Right atrium auricular region (tissue), 2 donors: ENCODE measurements at regions not wholly inside any gene's neighbourhood (a gene's known extent, or its start where the extent isn't known, plus 50 kb on each side); places are given as distances from the start of the nearest gene placed in this dataset.

Experiments
- DNase-seq: peaks from one replicate; pipeline ENCODE4 v3.0.0-alpha.2; 2019; ENCODE audit warnings: low spot score
- H3K27ac ChIP-seq, 2 donors: fragments of 200-600 bp; sonication (generic); 1 replicate in 1 of 2; 2 replicates in 1 of 2; pipeline ENCODE4 v1.5.1; 2016 to 2019
- H3K27me3 ChIP-seq, 2 donors: fragments of 200-600 bp; sonication (generic); one replicate each; pipeline versions ENCODE4 v1.5.1 to v1.6.0; 2017 to 2019
- H3K36me3 ChIP-seq: fragments of 200-600 bp; sonication (generic); one replicate; pipeline ENCODE4 v1.5.1; 2016
- H3K4me1 ChIP-seq, 2 donors: fragments of 200-600 bp; sonication (generic); one replicate each; pipeline versions ENCODE4 v1.5.1 to v1.6.0; 2017 to 2019
- H3K4me3 ChIP-seq, 2 donors: fragments of 200-600 bp; sonication (generic); 1 replicate in 1 of 2; 2 replicates in 1 of 2; pipeline ENCODE4 v1.5.1; 2017 to 2019; ENCODE audit warnings: mild to moderate bottlenecking in 1 of 2, moderate library complexity in 1 of 2
- H3K9me3 ChIP-seq, 2 donors: fragments of 200-600 bp; sonication (generic); one replicate each; pipeline ENCODE4 v1.5.1; 2019
- CTCF ChIP-seq, 2 donors: fragments of 200-600 bp; sonication (generic); IDR thresholded peaks; one replicate each; pipeline ENCODE4 v1.5.1; 2019; ENCODE audit warnings: antibody characterized with exemption in 2 of 2

- H3K4me3 ChIP-seq = no peak overlapping the region
- no peak overlapping the region for H3K27ac ChIP-seq
- H3K36me3 ChIP-seq = no peaks in the 10 kb centered on the region
- H3K27me3 ChIP-seq = no peaks in the 10 kb centered on the region
- peaks cover 0 to 6% of the 10 kb centered on the region in 2 donors for H3K4me1 ChIP-seq
- DNase-seq = no peak
- H3K9me3 ChIP-seq = peaks cover 0 to 8% of the 10 kb centered on the region in 2 donors
- TF ChIP-seq CTCF (IDR thresholded peaks at IDR 0.05) = no peak
Measured at GRCh38 chr4:4599481-4600275, 57.8 kb upstream of the STX18 start.

- no peak for DNase-seq
- Histone ChIP-seq H3K9me3 (peaks cover 0 to 9% of the 10 kb centered on the region in 2 donors), H3K4me3 (no peak overlapping the region), H3K36me3 (no peaks in the 10 kb centered on the region), H3K27me3 (no peaks in the 10 kb centered on the region), H3K4me1 (peaks cover 0 to 6% of the 10 kb centered on the region in 2 donors), H3K27ac (no peak overlapping the region)
- no peak for TF ChIP-seq CTCF (IDR thresholded peaks at IDR 0.05)
Measured at GRCh38 chr4:4598851-4599411, 57.1 kb upstream of the STX18 start.

- DNase-seq = no peak
- peaks cover 0 to 9% of the 10 kb centered on the region in 2 donors for H3K9me3 ChIP-seq
- H3K4me3 ChIP-seq = no peak overlapping the region
- TF ChIP-seq CTCF (IDR thresholded peaks at IDR 0.05) = no peak
- no peak overlapping the region for H3K27ac ChIP-seq
- no peaks in the 10 kb centered on the region for H3K4me1 ChIP-seq
- no peaks in the 10 kb centered on the region for H3K36me3 ChIP-seq
- no peaks in the 10 kb centered on the region for H3K27me3 ChIP-seq
Measured at GRCh38 chr4:4596720-4597119, 54.9 kb upstream of the STX18 start.

GRCh38 chr4:4595252-4595651 lies 53.4 kb upstream of the STX18 start:
- Histone ChIP-seq H3K27ac (no peak overlapping the region), H3K36me3 (no peaks in the 10 kb centered on the region), H3K9me3 (peaks cover 0 to 9% of the 10 kb centered on the region in 2 donors), H3K4me3 (no peak overlapping the region), H3K4me1 (no peaks in the 10 kb centered on the region), H3K27me3 (no peaks in the 10 kb centered on the region)
- no peak for DNase-seq
- TF ChIP-seq CTCF (IDR thresholded peaks at IDR 0.05) = no peak

- no peak overlapping the region for H3K27ac ChIP-seq
- H3K4me1 ChIP-seq = no peaks in the 10 kb centered on the region
- peaks cover 0 to 9% of the 10 kb centered on the region in 2 donors for H3K9me3 ChIP-seq
- H3K4me3 ChIP-seq = no peak overlapping the region
- no peaks in the 10 kb centered on the region for H3K27me3 ChIP-seq
- no peak for DNase-seq
- no peak for TF ChIP-seq CTCF (IDR thresholded peaks at IDR 0.05)
- no peaks in the 10 kb centered on the region for H3K36me3 ChIP-seq
Measured at GRCh38 chr4:4594285-4594920, 52.6 kb upstream of the STX18 start.
